GM12892 (cell line): ENCODE measurements at regions not wholly inside any gene's neighbourhood (a gene's known extent, or its start where the extent isn't known, plus 50 kb on each side); places are given as distances from the start of the nearest gene placed in this dataset.

Experiments used
- POLR2A ChIP-seq: IDR thresholded peaks from 2 replicates; pipeline ENCODE4 v1.6.1; 2011; ENCODE audit warnings: low read depth, low read length, control low read depth
- POLR2AphosphoS5 ChIP-seq: IDR thresholded peaks from 2 replicates; pipeline ENCODE4 v1.6.1; 2011; ENCODE audit warnings: low read depth, low read length, control low read depth

DNA sequence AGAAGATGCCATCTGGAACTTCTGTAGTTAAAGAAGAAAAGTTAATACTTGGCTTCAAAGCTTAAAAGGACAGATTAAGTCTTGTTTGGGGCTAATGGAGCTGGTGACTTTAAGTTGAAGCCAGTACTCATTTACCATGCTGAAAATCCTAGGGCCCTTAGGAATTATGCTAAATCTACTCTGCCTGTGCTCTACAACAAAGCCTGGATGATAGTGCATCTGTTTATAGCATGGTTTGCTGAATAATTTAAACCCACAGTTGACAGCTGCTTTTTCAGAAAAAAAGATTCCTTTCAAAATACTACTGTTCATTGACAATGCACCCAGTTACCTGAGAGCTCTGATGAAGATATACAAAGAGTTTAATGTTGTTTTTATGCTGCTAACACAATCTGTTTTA is 393.5 kb downstream of the MAT2B start:
- no peak for TF ChIP-seq POLR2A
- TF ChIP-seq POLR2AphosphoS5 = no peak
